ENCODE measurements at regions not wholly inside any gene's neighbourhood (a gene's known extent, or its start where the extent isn't known, plus 50 kb on each side); places are given as distances from the start of the nearest gene placed in this dataset.

GRCh38 chr6:169026175-169026574 lies 227.5 kb downstream of the THBS2 start:
- Histone ChIP-seq H2BK15ac (ENCODE audit: low read length) (no peak overlapping the region), H3K4me2 (ENCODE audit: insufficient read depth, low read length, poor library complexity, severe bottlenecking) (no peak overlapping the region), H3K14ac (ENCODE audit: low read length) (no peak overlapping the region), H2AK5ac (ENCODE audit: low read depth, low read length) (no peak overlapping the region), H4K91ac (ENCODE audit: low read depth, low read length, poor library complexity) (no peak overlapping the region), H3K4ac (ENCODE audit: low read length) (no peak overlapping the region), H3K23ac (ENCODE audit: low read depth, low read length, poor library complexity) (no peak overlapping the region), H3K27ac (replicated peaks; ENCODE audit: low read length) (no peak overlapping the region), H3K9me3 (replicated peaks in 1 of 2; ENCODE audit: control insufficient read depth in 2 of 2, insufficient read depth in 1 of 2, low read depth in 1 of 2, low read length in 2 of 2) (no peaks in the 10 kb centered on the region), H4K8ac (ENCODE audit: low read depth, low read length) (no peak overlapping the region), H3K27me3 (ENCODE audit: control insufficient read depth in 3 of 3, insufficient read depth in 3 of 3, low read depth in 1 of 3, low read length in 3 of 3) (no peaks in the 10 kb centered on the region), H3K4me3 (ENCODE audit: low read length in 2 of 2) (no peak overlapping the region), H3K9ac (ENCODE audit: low read depth, low read length, poor library complexity) (no peak overlapping the region), H2BK120ac (ENCODE audit: low read depth, low read length) (no peak overlapping the region), H3K36me3 (replicated peaks in 1 of 2; ENCODE audit: control insufficient read depth in 2 of 2, insufficient read depth in 2 of 2, low read length in 2 of 2) (no peaks in the 10 kb centered on the region), H2BK5ac (ENCODE audit: low read length) (no peak overlapping the region), H2BK12ac (ENCODE audit: low read length) (no peak overlapping the region), H3K18ac (ENCODE audit: low read length) (no peak overlapping the region), H3K4me1 (ENCODE audit: control insufficient read depth in 2 of 2, insufficient read depth in 1 of 2, low read depth in 1 of 2, low read length in 2 of 2) (no peaks in the 10 kb centered on the region), H3K79me1 (ENCODE audit: low read depth, low read length) (no peaks in the 10 kb centered on the region), H2AFZ (ENCODE audit: low read length) (no peak overlapping the region)
- DNase-seq (ENCODE audit: low spot score): no peak
- WGBS, 2 donors (ENCODE audit: extremely low coverage in 2 of 2, insufficient read length in 2 of 2, insufficient replicate concordance in 1 of 2): no CpG with 5 or more reads among the region's 5 CpGs

GRCh38 chr6:169024047-169024660 lies 229.5 kb downstream of the THBS2 start:
- Histone ChIP-seq H3K36me3 (replicated peaks in 1 of 2; ENCODE audit: control insufficient read depth in 2 of 2, insufficient read depth in 2 of 2, low read length in 2 of 2) (no peaks in the 10 kb centered on the region), H3K4me2 (ENCODE audit: insufficient read depth, low read length, poor library complexity, severe bottlenecking) (peak overlapping the region; percentile 3), H2BK15ac (ENCODE audit: low read length) (no peak overlapping the region), H3K4me3 (ENCODE audit: low read length in 2 of 2) (no peak overlapping the region), H2AK5ac (ENCODE audit: low read depth, low read length) (no peak overlapping the region), H3K18ac (ENCODE audit: low read length) (peak overlapping the region; percentile 8), H3K23ac (ENCODE audit: low read depth, low read length, poor library complexity) (no peak overlapping the region), H2AFZ (ENCODE audit: low read length) (no peak overlapping the region), H3K27ac (replicated peaks; ENCODE audit: low read length) (no peak overlapping the region), H4K8ac (ENCODE audit: low read depth, low read length) (no peak overlapping the region), H2BK12ac (ENCODE audit: low read length) (no peak overlapping the region), H2BK120ac (ENCODE audit: low read depth, low read length) (no peak overlapping the region), H3K4me1 (ENCODE audit: control insufficient read depth in 2 of 2, insufficient read depth in 1 of 2, low read depth in 1 of 2, low read length in 2 of 2) (no peaks in the 10 kb centered on the region), H3K9ac (ENCODE audit: low read depth, low read length, poor library complexity) (no peak overlapping the region), H3K9me3 (replicated peaks in 1 of 2; ENCODE audit: control insufficient read depth in 2 of 2, insufficient read depth in 1 of 2, low read depth in 1 of 2, low read length in 2 of 2) (no peaks in the 10 kb centered on the region), H3K14ac (ENCODE audit: low read length) (no peak overlapping the region), H4K91ac (ENCODE audit: low read depth, low read length, poor library complexity) (no peak overlapping the region), H3K79me1 (ENCODE audit: low read depth, low read length) (no peaks in the 10 kb centered on the region), H3K27me3 (ENCODE audit: control insufficient read depth in 3 of 3, insufficient read depth in 3 of 3, low read depth in 1 of 3, low read length in 3 of 3) (no peaks in the 10 kb centered on the region), H3K4ac (ENCODE audit: low read length) (no peak overlapping the region), H2BK5ac (ENCODE audit: low read length) (no peak overlapping the region)
- DNase-seq (ENCODE audit: low spot score): no peak
- no CpG with 5 or more reads among the region's 54 CpGs for WGBS, 2 donors (ENCODE audit: extremely low coverage in 2 of 2, insufficient read length in 2 of 2, insufficient replicate concordance in 1 of 2)

GRCh38 chr6:169023161-169023874 lies 230.3 kb downstream of the THBS2 start:
- Histone ChIP-seq H3K4me1 (ENCODE audit: control insufficient read depth in 2 of 2, insufficient read depth in 1 of 2, low read depth in 1 of 2, low read length in 2 of 2) (peaks cover 0 to 1% of the 10 kb centered on the region in 2 donors), H4K91ac (ENCODE audit: low read depth, low read length, poor library complexity) (no peak overlapping the region), H4K8ac (ENCODE audit: low read depth, low read length) (no peak overlapping the region), H3K18ac (ENCODE audit: low read length) (no peak overlapping the region), H3K23ac (ENCODE audit: low read depth, low read length, poor library complexity) (no peak overlapping the region), H2BK5ac (ENCODE audit: low read length) (no peak overlapping the region), H2BK15ac (ENCODE audit: low read length) (no peak overlapping the region), H3K14ac (ENCODE audit: low read length) (no peak overlapping the region), H3K27me3 (ENCODE audit: control insufficient read depth in 3 of 3, insufficient read depth in 3 of 3, low read depth in 1 of 3, low read length in 3 of 3) (no peaks in the 10 kb centered on the region), H3K4me2 (ENCODE audit: insufficient read depth, low read length, poor library complexity, severe bottlenecking) (no peak overlapping the region), H2BK120ac (ENCODE audit: low read depth, low read length) (no peak overlapping the region), H2AK5ac (ENCODE audit: low read depth, low read length) (no peak overlapping the region), H3K36me3 (replicated peaks in 1 of 2; ENCODE audit: control insufficient read depth in 2 of 2, insufficient read depth in 2 of 2, low read length in 2 of 2) (no peaks in the 10 kb centered on the region), H3K4ac (ENCODE audit: low read length) (no peak overlapping the region), H3K79me1 (ENCODE audit: low read depth, low read length) (no peaks in the 10 kb centered on the region), H3K9me3 (replicated peaks in 1 of 2; ENCODE audit: control insufficient read depth in 2 of 2, insufficient read depth in 1 of 2, low read depth in 1 of 2, low read length in 2 of 2) (no peaks in the 10 kb centered on the region), H3K4me3 (ENCODE audit: low read length in 2 of 2) (peak overlapping the region in 1 of 2 donors; percentile 26), H3K9ac (ENCODE audit: low read depth, low read length, poor library complexity) (no peak overlapping the region), H2BK12ac (ENCODE audit: low read length) (no peak overlapping the region), H2AFZ (ENCODE audit: low read length) (no peak overlapping the region), H3K27ac (replicated peaks; ENCODE audit: low read length) (no peak overlapping the region)
- DNase-seq (ENCODE audit: low spot score): no peak
- WGBS, 2 donors (ENCODE audit: extremely low coverage in 2 of 2, insufficient read length in 2 of 2, insufficient replicate concordance in 1 of 2): no CpG with 5 or more reads among the region's 23 CpGs

DNA sequence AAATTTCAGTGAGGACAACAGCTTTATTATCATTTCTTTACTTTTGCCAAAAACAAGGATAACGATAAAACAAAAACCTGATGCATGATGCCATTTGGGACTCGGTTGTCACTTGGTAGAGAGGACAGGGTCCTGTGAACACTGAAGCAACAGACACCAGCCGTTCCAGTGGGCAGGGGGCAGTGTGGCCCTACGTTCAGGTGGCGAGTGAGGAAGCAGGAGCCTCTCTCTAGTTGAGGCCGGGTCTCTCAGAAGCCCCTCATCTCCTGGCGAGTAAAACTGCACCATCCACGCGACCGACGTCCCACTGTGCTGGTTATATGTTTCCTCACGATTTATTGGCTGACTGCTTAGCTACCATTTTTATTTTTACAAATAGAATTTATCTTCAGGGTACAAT lies 231.6 kb downstream of the THBS2 start:
- peaks cover 0 to 1% of the 10 kb centered on the region in 2 donors for H3K4me1 ChIP-seq (ENCODE audit: control insufficient read depth in 2 of 2, insufficient read depth in 1 of 2, low read depth in 1 of 2, low read length in 2 of 2)
- H3K18ac ChIP-seq (ENCODE audit: low read length): no peak overlapping the region
- H3K4me2 ChIP-seq (ENCODE audit: insufficient read depth, low read length, poor library complexity, severe bottlenecking): no peak overlapping the region
- H2BK120ac ChIP-seq (ENCODE audit: low read depth, low read length): no peak overlapping the region
- no peak overlapping the region for H3K9ac ChIP-seq (ENCODE audit: low read depth, low read length, poor library complexity)
- no peak overlapping the region for H2BK12ac ChIP-seq (ENCODE audit: low read length)
- no peak overlapping the region for H4K91ac ChIP-seq (ENCODE audit: low read depth, low read length, poor library complexity)
- H3K9me3 ChIP-seq (replicated peaks in 1 of 2; ENCODE audit: control insufficient read depth in 2 of 2, insufficient read depth in 1 of 2, low read depth in 1 of 2, low read length in 2 of 2): no peaks in the 10 kb centered on the region
- no peak overlapping the region for H2BK5ac ChIP-seq (ENCODE audit: low read length)
- no peak overlapping the region for H3K4me3 ChIP-seq (ENCODE audit: low read length in 2 of 2)
- H2AFZ ChIP-seq (ENCODE audit: low read length): no peak overlapping the region
- no peaks in the 10 kb centered on the region for H3K36me3 ChIP-seq (replicated peaks in 1 of 2; ENCODE audit: control insufficient read depth in 2 of 2, insufficient read depth in 2 of 2, low read length in 2 of 2)
- H3K79me1 ChIP-seq (ENCODE audit: low read depth, low read length): no peaks in the 10 kb centered on the region
- no peaks in the 10 kb centered on the region for H3K27me3 ChIP-seq (ENCODE audit: control insufficient read depth in 3 of 3, insufficient read depth in 3 of 3, low read depth in 1 of 3, low read length in 3 of 3)
- no peak overlapping the region for H2BK15ac ChIP-seq (ENCODE audit: low read length)
- H4K8ac ChIP-seq (ENCODE audit: low read depth, low read length): no peak overlapping the region
- H3K27ac ChIP-seq (replicated peaks; ENCODE audit: low read length): no peak overlapping the region
- H2AK5ac ChIP-seq (ENCODE audit: low read depth, low read length): peak overlapping the region; percentile 14
- DNase-seq (ENCODE audit: low spot score): no peak
- no peak overlapping the region for H3K14ac ChIP-seq (ENCODE audit: low read length)
- no peak overlapping the region for H3K23ac ChIP-seq (ENCODE audit: low read depth, low read length, poor library complexity)
- WGBS, 2 donors (ENCODE audit: extremely low coverage in 2 of 2, insufficient read length in 2 of 2, insufficient replicate concordance in 1 of 2): no CpG with 5 or more reads among the region's 12 CpGs
- no peak overlapping the region for H3K4ac ChIP-seq (ENCODE audit: low read length)

All from neuronal stem cell (in vitro differentiated cells).